MV-4-11 (cell line): ENCODE measurements at regions not wholly inside any gene's neighbourhood (a gene's known extent, or its start where the extent isn't known, plus 50 kb on each side); places are given as distances from the start of the nearest gene placed in this dataset.
"Not testable (repeated sequence)": the region's sequence is repeated elsewhere in the genome, so short reads cannot be mapped to it uniquely, and the experiment has no call there.

Experiments used
- DNase-seq: peaks from one replicate; lab custom pipeline; 2025; lab: John Stamatoyannopoulos, UW

DNA sequence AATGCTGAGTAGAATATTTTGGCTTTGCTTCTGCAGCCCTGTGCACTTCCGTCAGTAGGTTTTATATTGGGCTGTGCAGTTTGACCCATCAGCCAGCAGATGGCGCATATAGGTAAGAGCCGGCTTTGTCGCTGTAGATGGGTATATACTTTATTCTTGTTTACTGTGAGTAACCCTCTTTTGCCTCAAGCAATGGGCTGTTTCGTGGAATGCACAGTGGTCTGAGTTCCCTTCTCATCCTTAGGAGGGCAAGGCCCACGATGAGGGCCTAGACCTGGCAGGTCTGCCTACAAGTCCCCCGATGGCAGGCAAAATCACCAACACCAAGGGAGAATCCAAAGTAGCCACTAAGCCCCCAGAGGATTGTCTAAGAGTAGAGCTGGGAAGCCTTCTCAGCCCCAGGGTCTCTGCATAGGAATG, 1002.9 kb upstream of the KCND2 start:
- DNase-seq = peak; percentile 60

- DNase-seq = no peak
Observed at GRCh38 chr7:119270644-119271043, 1002.3 kb upstream of the KCND2 start.

DNA sequence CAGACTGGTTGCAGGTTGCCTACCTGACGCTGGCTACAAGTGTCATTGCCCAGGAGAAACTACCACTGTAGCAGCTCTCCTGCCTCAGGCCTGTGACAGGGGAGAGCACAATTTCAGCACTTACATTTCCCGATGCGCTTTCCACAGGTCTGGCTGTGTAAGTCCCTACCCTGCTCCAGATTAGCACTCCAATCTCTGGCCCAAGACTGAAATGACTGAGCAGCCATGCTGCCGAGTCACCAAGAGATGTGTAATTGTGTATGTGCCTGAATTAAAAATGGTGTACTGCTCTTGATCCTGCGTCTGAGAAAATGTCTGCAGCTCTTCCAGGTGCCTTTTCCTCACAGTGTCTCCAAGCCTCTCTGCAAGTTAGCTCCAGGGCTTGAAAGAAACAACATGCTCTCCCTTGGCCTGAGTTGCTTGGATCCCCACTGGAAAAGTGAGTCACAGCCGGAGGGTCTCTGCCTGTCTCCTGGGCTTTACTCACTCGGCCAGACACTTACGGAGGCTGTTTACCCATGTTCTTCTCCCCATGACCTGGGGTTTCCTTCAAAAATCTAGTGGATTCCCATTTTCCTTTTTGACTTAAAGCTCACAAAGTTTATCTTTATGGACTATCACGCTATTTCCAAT, 1001.7 kb upstream of the KCND2 start:
- no peak for DNase-seq

- no peak for DNase-seq
Observed at GRCh38 chr7:119281181-119281846, 991.7 kb upstream of the KCND2 start.

- DNase-seq = no peak
Observed at GRCh38 chr7:119283353-119283752, 989.6 kb upstream of the KCND2 start.

- no peak for DNase-seq
Observed at GRCh38 chr7:119288416-119288815, 984.6 kb upstream of the KCND2 start.

DNA sequence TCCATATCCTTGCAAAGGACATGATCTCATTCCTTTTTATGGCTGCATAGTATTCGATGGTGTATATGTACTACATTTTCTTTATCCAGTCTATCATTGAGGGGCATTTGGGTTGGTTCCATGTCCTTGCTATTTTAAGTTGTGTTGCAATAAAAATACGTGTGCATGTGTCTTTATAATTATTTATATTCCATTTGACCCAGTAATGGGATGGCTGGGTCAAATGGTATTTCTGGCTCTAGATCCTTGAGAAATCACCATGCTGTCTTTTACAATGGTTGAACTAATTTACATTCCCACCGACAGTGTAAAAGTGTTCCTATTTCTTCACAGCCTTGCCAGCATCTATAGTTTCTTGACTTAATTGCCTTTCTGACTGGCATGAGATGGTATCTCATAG, 972.6 kb upstream of the KCND2 start:
- DNase-seq = not testable (repeated sequence)

DNA sequence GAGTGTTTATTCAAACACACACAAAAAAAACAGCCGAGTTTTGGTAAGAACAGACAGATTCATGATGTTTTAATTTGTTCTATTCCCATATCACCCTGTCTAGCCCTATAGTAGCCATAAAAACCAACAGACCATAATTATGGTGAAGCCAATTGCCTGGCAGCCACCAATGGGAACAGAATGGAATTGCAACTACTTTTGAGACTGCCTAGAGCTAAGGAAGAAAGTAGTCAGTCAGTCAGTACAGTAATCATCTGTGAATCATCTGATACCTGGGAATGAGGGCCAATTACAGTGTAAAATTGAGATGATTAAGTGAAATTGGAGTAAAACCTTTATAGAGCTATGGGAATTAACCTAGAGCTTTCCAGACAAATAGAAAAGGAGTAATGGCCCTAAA, 952.7 kb upstream of the KCND2 start:
- no peak for DNase-seq

GRCh38 chr7:119329715-119330114, 943.3 kb upstream of the KCND2 start:
- no peak for DNase-seq

- DNase-seq = no peak
Observed at GRCh38 chr7:119335405-119335804, 937.6 kb upstream of the KCND2 start.

GRCh38 chr7:119341822-119342221, 931.2 kb upstream of the KCND2 start:
- DNase-seq = no peak

DNA sequence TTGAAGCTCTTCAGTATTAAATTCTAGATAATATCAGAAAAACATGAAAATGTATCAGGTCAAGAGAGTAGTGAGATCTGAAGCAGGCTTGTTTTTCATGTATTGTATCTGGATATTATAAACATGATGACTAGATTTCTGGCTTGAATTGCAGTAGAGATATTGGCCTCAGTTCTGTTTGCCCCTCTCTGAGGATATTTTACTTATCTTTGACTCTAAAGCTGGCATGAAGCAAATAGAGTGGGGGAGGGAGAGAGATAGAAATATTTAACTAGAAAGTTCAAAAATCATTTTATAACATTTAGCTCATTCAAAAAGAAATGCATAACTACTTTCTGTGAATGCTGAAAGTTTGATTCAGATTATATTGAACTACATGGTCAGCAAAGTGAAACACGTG, 929.7 kb upstream of the KCND2 start:
- no peak for DNase-seq

DNA sequence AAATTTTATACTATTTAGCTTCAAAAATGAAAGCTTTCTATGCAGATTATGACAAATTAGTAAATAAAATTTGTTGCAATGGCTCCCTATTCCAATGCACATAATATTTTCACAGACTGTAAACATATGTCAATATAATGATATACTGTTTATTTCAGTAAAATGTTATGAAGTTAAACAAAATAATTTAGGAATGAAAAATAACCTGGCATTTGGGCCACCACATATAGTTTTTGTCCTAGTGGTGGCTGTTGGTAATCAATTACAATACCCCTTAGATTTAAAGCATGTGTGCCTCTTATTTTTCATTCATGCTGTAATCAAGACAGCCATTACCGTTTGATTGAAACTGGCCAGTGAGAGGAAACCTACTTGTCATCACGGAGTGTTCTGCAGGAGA, 928.5 kb upstream of the KCND2 start:
- no peak for DNase-seq

DNA sequence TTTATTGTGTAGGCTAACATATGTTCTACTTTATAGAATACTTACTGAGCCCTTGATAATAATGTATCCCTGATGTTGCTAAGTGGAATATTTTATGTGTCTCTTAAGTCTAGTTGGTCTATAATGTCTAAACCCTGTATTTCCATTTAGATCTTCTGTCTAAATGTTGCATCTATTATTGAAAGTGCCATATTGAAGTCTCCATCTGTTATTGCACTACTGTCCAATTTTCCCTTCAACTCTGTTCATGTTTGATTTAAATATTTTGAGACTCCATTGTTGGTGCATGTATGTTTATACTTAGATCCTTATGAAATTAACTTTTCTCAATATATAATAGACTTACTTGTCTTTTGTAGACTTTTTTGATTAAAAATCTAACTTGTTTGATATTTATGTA, 924.5 kb upstream of the KCND2 start:
- no peak for DNase-seq

- DNase-seq = no peak
Observed at GRCh38 chr7:119350334-119350733, 922.6 kb upstream of the KCND2 start.

GRCh38 chr7:119351320-119351719, 921.7 kb upstream of the KCND2 start:
- DNase-seq = no peak

GRCh38 chr7:119374436-119374835, 898.5 kb upstream of the KCND2 start:
- DNase-seq = no peak

GRCh38 chr7:119377861-119378260, 895.1 kb upstream of the KCND2 start:
- no peak for DNase-seq

DNA sequence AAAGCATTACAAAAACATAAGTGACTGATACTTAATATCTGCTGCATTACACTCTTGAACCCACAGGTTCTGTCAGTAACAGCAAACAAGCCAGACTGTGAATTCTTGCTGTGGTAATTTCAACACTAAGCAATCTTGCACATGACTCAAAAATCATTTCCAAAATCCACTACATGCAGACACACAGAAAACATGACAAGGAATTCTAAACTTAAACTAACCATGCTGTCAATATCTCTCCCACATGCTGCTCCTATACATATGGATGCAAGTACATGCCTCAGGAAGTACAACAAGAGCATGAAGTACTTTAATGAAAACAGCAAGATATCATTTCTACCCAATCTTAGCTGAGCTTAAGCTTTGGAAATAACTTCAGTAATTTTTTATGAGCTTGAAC, 890.2 kb upstream of the KCND2 start:
- no peak for DNase-seq

DNA sequence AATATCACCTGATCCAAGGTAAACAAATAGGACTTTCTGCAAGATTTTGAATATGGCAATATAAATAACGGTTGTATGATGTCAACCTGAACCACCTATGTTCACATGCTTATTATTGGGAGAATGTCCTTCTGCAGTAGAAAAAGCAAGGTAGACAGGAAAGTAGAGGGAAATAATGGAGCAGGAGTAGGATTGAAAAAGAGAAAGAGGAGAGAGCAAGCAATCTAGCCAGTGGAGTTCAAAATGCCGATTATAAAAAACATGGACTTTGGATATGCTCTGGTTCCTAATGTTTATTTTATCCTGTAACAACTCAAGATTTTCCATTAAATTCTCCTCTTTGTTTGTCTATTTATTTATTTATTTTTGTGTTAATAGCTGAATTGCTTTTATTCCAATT, 878.0 kb upstream of the KCND2 start:
- no peak for DNase-seq

GRCh38 chr7:119397156-119397555, 875.8 kb upstream of the KCND2 start:
- no peak for DNase-seq

- DNase-seq = no peak
Observed at GRCh38 chr7:119408596-119408995, 864.4 kb upstream of the KCND2 start.

- no peak for DNase-seq
Observed at GRCh38 chr7:119413314-119413805, 859.6 kb upstream of the KCND2 start.

DNA sequence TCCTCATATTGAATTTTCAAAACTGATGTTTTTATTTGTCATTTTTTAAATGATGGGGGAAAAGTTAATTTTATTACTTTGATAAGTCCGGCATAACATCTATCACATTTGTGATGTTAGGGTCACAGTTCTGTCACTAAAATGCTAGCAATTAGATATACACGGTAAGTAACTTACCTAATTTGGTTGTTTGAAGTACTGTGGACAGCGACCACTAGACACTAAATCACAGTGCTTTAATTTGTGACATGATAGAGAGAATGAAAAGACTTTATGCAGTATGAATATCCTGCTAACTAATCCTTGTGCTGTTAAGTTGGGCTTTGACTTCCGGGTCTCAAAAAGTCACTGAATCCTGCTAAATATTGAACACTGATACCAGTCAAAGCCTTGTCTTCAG, 857.3 kb upstream of the KCND2 start:
- DNase-seq = no peak
